ENCODE measurements at regions not wholly inside any gene's neighbourhood (a gene's known extent, or its start where the extent isn't known, plus 50 kb on each side); places are given as distances from the start of the nearest gene placed in this dataset.
"Not testable (repeated sequence)": the region's sequence is repeated elsewhere in the genome, so short reads cannot be mapped to it uniquely, and the experiment has no call there.

GRCh38 chr5:82590112-82590511 lies 312.0 kb upstream of the RPS23 start:
- TF ChIP-seq, protein P1, sequence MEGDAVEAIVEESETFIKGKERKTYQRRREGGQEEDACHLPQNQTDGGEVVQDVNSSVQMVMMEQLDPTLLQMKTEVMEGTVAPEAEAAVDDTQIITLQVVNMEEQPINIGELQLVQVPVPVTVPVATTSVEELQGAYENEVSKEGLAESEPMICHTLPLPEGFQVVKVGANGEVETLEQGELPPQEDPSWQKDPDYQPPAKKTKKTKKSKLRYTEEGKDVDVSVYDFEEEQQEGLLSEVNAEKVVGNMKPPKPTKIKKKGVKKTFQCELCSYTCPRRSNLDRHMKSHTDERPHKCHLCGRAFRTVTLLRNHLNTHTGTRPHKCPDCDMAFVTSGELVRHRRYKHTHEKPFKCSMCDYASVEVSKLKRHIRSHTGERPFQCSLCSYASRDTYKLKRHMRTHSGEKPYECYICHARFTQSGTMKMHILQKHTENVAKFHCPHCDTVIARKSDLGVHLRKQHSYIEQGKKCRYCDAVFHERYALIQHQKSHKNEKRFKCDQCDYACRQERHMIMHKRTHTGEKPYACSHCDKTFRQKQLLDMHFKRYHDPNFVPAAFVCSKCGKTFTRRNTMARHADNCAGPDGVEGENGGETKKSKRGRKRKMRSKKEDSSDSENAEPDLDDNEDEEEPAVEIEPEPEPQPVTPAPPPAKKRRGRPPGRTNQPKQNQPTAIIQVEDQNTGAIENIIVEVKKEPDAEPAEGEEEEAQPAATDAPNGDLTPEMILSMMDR (IDR thresholded peaks at IDR 0.05), result no peak
- TF ChIP-seq POLR2A (IDR thresholded peaks at IDR 0.05), result no peak
- 89 to 97% methylated on average over 1 of the region's 1 CpG for WGBS, 2 donors
- peaks cover 21% of the 10 kb centered on the region for H3K4me1 ChIP-seq
- intact Hi-C loops (cut with DNase I), result no loop called here
- no peaks in the 10 kb centered on the region for H3K27me3 ChIP-seq
- H3K27ac ChIP-seq, result no peak overlapping the region
- ATAC-seq, result no peak
- no peak overlapping the region for H3K4me3 ChIP-seq
- no peaks in the 10 kb centered on the region for H3K36me3 ChIP-seq (replicated peaks in 1 of 2; ENCODE audit: insufficient read depth in 1 of 2, low read depth in 2 of 2)
- H3K9me3 ChIP-seq, result no peaks in the 10 kb centered on the region
- no peak for DNase-seq

DNA sequence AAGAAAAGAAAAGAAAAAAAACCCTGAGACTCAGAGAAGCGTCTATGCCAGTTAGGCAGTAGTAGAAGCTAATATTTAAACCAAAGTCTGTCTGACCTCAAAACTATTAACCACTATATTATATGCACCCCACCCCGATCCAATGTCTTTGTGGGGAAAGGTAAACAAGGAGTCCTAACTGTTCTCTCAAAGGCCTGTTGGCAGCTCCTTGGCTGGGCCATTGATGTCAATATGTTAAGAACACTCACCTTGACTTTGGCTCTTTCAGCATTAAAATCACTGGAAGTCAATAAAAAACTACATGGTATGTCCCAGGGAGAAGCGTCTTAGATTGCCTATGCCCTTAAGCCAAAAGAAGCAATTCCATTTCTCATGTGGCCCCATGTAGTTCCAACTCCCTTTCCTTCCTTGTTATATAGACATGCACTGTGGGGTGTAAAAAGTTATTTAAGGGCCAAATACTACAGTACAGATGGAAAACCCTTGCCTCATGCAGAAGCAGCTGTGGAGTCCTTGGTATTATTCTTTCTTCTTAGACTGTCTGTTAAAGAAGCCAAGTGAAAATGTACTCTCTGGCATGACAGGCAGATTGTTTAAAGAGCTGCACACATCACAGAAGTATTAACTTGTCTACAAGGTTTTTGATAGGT lies 308.6 kb upstream of the RPS23 start:
- Histone ChIP-seq H3K4me3 (no peak overlapping the region), H3K27me3 (no peaks in the 10 kb centered on the region), H3K27ac (no peak overlapping the region), H3K36me3 (replicated peaks in 1 of 2; ENCODE audit: insufficient read depth in 1 of 2, low read depth in 2 of 2) (no peaks in the 10 kb centered on the region), H3K9me3 (peaks cover 0 to 13% (median 0%) of the 10 kb centered on the region in 3 donors), H3K4me1 (peaks cover 17% of the 10 kb centered on the region)
- TF ChIP-seq, protein P1 (IDR thresholded peaks at IDR 0.05), result no peak
- TF ChIP-seq POLR2A (IDR thresholded peaks at IDR 0.05), result no peak
- intact Hi-C loops (cut with DNase I), result no loop called here
- WGBS, 2 donors, result 36 to 47% methylated on average over 3 of the region's 3 CpGs
- no peak for ATAC-seq
- no peak for DNase-seq

DNA sequence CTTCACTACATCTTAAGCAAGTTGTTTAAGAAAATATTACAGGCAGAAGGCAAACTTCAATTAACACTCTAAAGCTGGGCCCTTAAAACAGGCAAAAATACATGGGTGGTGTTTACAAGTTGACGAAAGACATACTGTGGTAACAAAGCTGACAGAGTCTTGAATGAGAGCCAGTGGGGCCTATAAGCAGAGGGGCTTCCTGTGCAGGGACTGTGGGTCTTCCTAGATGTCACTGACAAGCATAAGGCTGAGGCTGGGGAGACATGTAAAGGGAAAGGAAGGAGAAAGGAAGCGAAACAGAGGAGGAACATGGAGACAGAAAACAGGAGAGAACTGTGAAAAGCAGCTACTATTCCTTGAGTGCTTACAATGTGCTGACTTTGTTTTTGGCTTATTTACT lies 308.0 kb upstream of the RPS23 start:
- WGBS, 2 donors, result 60 to 80% methylated on average over 2 of the region's 2 CpGs
- no peak for DNase-seq

GRCh38 chr5:82584631-82585030 lies 306.5 kb upstream of the RPS23 start:
- ATAC-seq (no peak), DNase-seq (no peak)
- Histone ChIP-seq H3K4me1 (peaks cover 17% of the 10 kb centered on the region), H3K36me3 (replicated peaks in 1 of 2; ENCODE audit: insufficient read depth in 1 of 2, low read depth in 2 of 2) (no peaks in the 10 kb centered on the region), H3K4me3 (no peak overlapping the region), H3K27me3 (no peaks in the 10 kb centered on the region), H3K27ac (no peak overlapping the region), H3K9me3 (peaks cover 0 to 13% (median 0%) of the 10 kb centered on the region in 3 donors)
- WGBS, 2 donors, result 80 to 96% methylated on average over 1 to 4 of the region's 4 CpGs
- no peak for TF ChIP-seq POLR2A (IDR thresholded peaks at IDR 0.05)
- TF ChIP-seq, protein P1 (IDR thresholded peaks at IDR 0.05), result no peak
- intact Hi-C loops (cut with DNase I), result no loop called here

More for the DNA sequence above, 308.0 kb upstream of the RPS23 start:
- TF ChIP-seq, protein P1 (IDR thresholded peaks at IDR 0.05), result no peak
- no peak for TF ChIP-seq POLR2A (IDR thresholded peaks at IDR 0.05)
- H3K27ac ChIP-seq, result no peak overlapping the region
- H3K27me3 ChIP-seq, result no peaks in the 10 kb centered on the region
- H3K4me1 ChIP-seq, result peaks cover 17% of the 10 kb centered on the region
- H3K9me3 ChIP-seq, result peaks cover 0 to 13% (median 0%) of the 10 kb centered on the region in 3 donors
- H3K4me3 ChIP-seq, result no peak overlapping the region
- intact Hi-C loops (cut with DNase I), result no loop called here
- H3K36me3 ChIP-seq (replicated peaks in 1 of 2; ENCODE audit: insufficient read depth in 1 of 2, low read depth in 2 of 2), result no peaks in the 10 kb centered on the region
- ATAC-seq, result no peak

DNA sequence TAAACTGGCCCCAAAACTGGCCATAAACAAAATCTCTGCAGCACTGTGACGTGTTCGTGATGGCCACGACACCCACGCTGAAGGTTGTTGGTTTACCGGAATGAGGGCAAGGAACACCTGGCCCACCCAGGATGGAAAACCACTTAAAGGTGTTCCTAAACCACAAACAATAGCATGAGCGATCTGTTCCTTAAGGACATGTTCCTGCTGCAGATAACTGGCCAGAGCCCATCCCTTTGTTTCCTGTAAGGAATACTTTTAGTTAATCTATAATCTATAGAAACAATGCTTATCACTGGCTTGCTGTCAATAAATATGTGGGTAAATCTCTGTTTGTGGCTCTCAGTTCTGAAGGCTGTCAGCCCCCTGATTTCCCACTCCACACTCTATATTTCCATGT lies 305.2 kb upstream of the RPS23 start:
- WGBS, 2 donors, result 92 to 94% methylated on average over 6 of the region's 6 CpGs
- ATAC-seq; intact Hi-C loops (cut with DNase I): not testable (repeated sequence)

More for the DNA sequence above, 305.2 kb upstream of the RPS23 start:
- not testable (repeated sequence) for H3K4me3 ChIP-seq; H3K4me1 ChIP-seq; DNase-seq; H3K36me3 ChIP-seq (replicated peaks in 1 of 2; ENCODE audit: insufficient read depth in 1 of 2, low read depth in 2 of 2); H3K27ac ChIP-seq; H3K27me3 ChIP-seq
- peaks cover 0 to 13% (median 0%) of the 10 kb centered on the region in 3 donors for H3K9me3 ChIP-seq

Data from body of pancreas (tissue), 4 donors.